ENCODE measurements at regions not wholly inside any gene's neighbourhood (a gene's known extent, or its start where the extent isn't known, plus 50 kb on each side); places are given as distances from the start of the nearest gene placed in this dataset.
"Not testable (repeated sequence)": the region's sequence is repeated elsewhere in the genome, so short reads cannot be mapped to it uniquely, and the experiment has no call there.

DNA sequence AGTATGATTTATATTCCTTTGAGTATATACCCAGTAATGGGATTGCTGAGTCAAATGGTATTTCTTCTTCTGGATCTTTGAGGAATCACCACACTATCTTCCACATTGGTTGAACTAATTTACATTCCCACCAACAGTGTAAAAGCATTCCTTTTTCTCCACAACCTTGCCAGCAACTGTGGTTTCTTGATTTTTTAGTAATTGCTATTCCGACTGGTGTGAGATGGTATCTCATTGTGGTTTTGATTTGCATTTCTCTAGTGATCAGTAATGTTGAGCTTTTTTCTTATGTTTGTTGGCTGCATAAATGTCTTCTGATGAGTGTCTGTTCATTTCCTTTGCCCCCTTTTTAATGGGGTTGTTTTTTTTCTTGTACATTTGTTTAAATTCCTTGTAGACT is 228.3 kb downstream of the BTBD3 start:
- CTCF ChIA-PET; DNase-seq; H3K27me3 ChIP-seq (replicated peaks in 2 of 5; ENCODE audit: control insufficient read depth in 4 of 5, insufficient read depth in 5 of 5, low read length in 4 of 5); H3K9me3 ChIP-seq (ENCODE audit: control extremely low read depth in 1 of 5, control insufficient read depth in 4 of 5, insufficient read depth in 2 of 5, low read depth in 1 of 5, low read length in 4 of 5); H3K4me1 ChIP-seq (ENCODE audit: control extremely low read depth in 1 of 4, control insufficient read depth in 4 of 4, insufficient read depth in 4 of 4, low read length in 3 of 4); H3K27ac ChIP-seq (ENCODE audit: insufficient read depth in 1 of 2, low read depth in 1 of 2, low read length in 2 of 2, poor library complexity in 1 of 2, severe bottlenecking in 2 of 2); POLR2A ChIA-PET; H3K36me3 ChIP-seq (ENCODE audit: control insufficient read depth in 4 of 4, insufficient read depth in 4 of 4, low read length in 3 of 4); H3K4me3 ChIP-seq (ENCODE audit: control insufficient read depth in 1 of 7, extremely low read depth in 1 of 7, insufficient read depth in 4 of 7, low read depth in 2 of 7, low read length in 6 of 7): not testable (repeated sequence)
- WGBS (ENCODE audit: insufficient coverage) = 100% methylated on average over 1 of the region's 1 CpG

DNA sequence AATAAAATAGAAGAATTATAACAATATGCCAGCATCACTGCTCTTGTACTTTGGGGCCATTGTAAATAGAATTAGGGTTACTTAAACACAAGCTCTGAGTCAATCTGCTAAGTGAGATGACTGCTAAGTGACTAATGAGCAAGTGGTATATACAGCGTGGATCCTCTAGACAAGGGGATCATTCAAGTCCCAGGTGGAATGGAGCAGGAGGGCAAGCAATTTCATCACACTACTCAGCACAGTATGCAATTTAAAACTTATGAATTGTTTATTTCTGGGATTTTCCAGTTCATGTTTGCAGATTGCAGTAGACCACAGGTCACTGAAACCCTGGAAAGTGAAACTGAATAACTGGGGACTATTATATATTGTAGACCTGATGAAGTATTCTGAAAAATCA is 235.3 kb downstream of the BTBD3 start:
- Histone ChIP-seq H3K9me3 (ENCODE audit: control extremely low read depth in 1 of 5, control insufficient read depth in 4 of 5, insufficient read depth in 2 of 5, low read depth in 1 of 5, low read length in 4 of 5) (no peaks in the 10 kb centered on the region), H3K27ac (ENCODE audit: insufficient read depth in 1 of 2, low read depth in 1 of 2, low read length in 2 of 2, poor library complexity in 1 of 2, severe bottlenecking in 2 of 2) (no peak overlapping the region), H3K4me1 (ENCODE audit: control extremely low read depth in 1 of 4, control insufficient read depth in 4 of 4, insufficient read depth in 4 of 4, low read length in 3 of 4) (no peaks in the 10 kb centered on the region), H3K4me3 (ENCODE audit: control insufficient read depth in 1 of 7, extremely low read depth in 1 of 7, insufficient read depth in 4 of 7, low read depth in 2 of 7, low read length in 6 of 7) (no peak overlapping the region), H3K27me3 (replicated peaks in 2 of 5; ENCODE audit: control insufficient read depth in 4 of 5, insufficient read depth in 5 of 5, low read length in 4 of 5) (no peaks in the 10 kb centered on the region), H3K36me3 (ENCODE audit: control insufficient read depth in 4 of 4, insufficient read depth in 4 of 4, low read length in 3 of 4) (no peaks in the 10 kb centered on the region)
- ChIA-PET CTCF (no interaction called here), POLR2A (no interaction called here)
- DNase-seq = no peak
- no CpG with 5 or more reads among the region's 1 CpG for WGBS (ENCODE audit: insufficient coverage)

DNA sequence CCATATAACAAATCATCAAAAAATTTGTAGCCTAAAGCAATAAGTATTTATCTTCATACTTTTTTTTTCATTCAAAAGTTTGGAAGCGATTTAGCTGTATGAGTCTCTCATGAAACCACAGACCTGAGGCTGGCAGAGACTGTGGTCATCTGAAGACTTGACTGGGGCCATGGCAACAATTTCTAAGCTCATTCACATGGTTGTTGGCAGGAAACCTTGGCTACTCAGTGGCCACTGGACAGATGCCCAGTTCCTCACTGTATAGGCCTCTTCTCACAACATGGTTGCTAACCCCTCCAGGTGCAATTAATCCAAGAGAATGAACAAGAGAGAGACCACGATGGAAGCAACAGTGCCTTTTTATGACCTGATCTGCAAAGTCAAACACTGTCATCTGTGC is 235.9 kb downstream of the BTBD3 start:
- H3K4me1 ChIP-seq (ENCODE audit: control extremely low read depth in 1 of 4, control insufficient read depth in 4 of 4, insufficient read depth in 4 of 4, low read length in 3 of 4) = no peaks in the 10 kb centered on the region
- DNase-seq = no peak
- 100% methylated on average over 2 of the region's 2 CpGs for WGBS (ENCODE audit: insufficient coverage)
- no peak overlapping the region for H3K27ac ChIP-seq (ENCODE audit: insufficient read depth in 1 of 2, low read depth in 1 of 2, low read length in 2 of 2, poor library complexity in 1 of 2, severe bottlenecking in 2 of 2)
- H3K9me3 ChIP-seq (ENCODE audit: control extremely low read depth in 1 of 5, control insufficient read depth in 4 of 5, insufficient read depth in 2 of 5, low read depth in 1 of 5, low read length in 4 of 5) = no peaks in the 10 kb centered on the region
- H3K27me3 ChIP-seq (replicated peaks in 2 of 5; ENCODE audit: control insufficient read depth in 4 of 5, insufficient read depth in 5 of 5, low read length in 4 of 5) = no peaks in the 10 kb centered on the region
- no peak overlapping the region for H3K4me3 ChIP-seq (ENCODE audit: control insufficient read depth in 1 of 7, extremely low read depth in 1 of 7, insufficient read depth in 4 of 7, low read depth in 2 of 7, low read length in 6 of 7)
- CTCF ChIA-PET = no interaction called here
- no peaks in the 10 kb centered on the region for H3K36me3 ChIP-seq (ENCODE audit: control insufficient read depth in 4 of 4, insufficient read depth in 4 of 4, low read length in 3 of 4)
- POLR2A ChIA-PET = no interaction called here

DNA sequence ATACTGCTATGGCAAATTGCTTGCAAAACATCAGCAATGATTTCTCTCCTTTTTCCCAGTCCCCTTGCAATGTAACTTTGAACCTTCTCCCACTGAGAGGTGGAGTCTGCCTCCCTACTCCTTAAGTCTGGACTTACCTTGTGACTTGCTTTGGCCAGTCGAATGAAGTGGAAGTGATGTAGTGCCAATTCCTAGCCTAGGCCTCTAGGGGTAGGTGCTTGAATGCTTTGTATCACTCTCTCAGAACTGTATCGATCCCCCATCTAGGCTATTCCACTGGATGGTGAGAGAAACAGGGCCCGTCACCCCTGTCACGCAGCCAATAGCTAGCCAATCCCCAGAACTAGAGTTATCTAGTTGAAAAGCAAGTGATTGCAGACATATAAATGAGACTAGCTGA is 238.6 kb downstream of the BTBD3 start:
- Histone ChIP-seq H3K36me3 (ENCODE audit: control insufficient read depth in 4 of 4, insufficient read depth in 4 of 4, low read length in 3 of 4) (no peaks in the 10 kb centered on the region), H3K27ac (ENCODE audit: insufficient read depth in 1 of 2, low read depth in 1 of 2, low read length in 2 of 2, poor library complexity in 1 of 2, severe bottlenecking in 2 of 2) (no peak overlapping the region), H3K27me3 (replicated peaks in 2 of 5; ENCODE audit: control insufficient read depth in 4 of 5, insufficient read depth in 5 of 5, low read length in 4 of 5) (no peaks in the 10 kb centered on the region), H3K4me1 (ENCODE audit: control extremely low read depth in 1 of 4, control insufficient read depth in 4 of 4, insufficient read depth in 4 of 4, low read length in 3 of 4) (no peaks in the 10 kb centered on the region), H3K9me3 (ENCODE audit: control extremely low read depth in 1 of 5, control insufficient read depth in 4 of 5, insufficient read depth in 2 of 5, low read depth in 1 of 5, low read length in 4 of 5) (no peaks in the 10 kb centered on the region), H3K4me3 (ENCODE audit: control insufficient read depth in 1 of 7, extremely low read depth in 1 of 7, insufficient read depth in 4 of 7, low read depth in 2 of 7, low read length in 6 of 7) (no peak overlapping the region)
- ChIA-PET CTCF (interaction anchor here (1.4 kb wide), 1 partner anchor 143 kb away, joined by 5 read pairs; no protein-coding TSS in a partner anchor), POLR2A (no interaction called here)
- DNase-seq = no peak
- 100% methylated on average over 1 of the region's 4 CpGs for WGBS (ENCODE audit: insufficient coverage)

DNA sequence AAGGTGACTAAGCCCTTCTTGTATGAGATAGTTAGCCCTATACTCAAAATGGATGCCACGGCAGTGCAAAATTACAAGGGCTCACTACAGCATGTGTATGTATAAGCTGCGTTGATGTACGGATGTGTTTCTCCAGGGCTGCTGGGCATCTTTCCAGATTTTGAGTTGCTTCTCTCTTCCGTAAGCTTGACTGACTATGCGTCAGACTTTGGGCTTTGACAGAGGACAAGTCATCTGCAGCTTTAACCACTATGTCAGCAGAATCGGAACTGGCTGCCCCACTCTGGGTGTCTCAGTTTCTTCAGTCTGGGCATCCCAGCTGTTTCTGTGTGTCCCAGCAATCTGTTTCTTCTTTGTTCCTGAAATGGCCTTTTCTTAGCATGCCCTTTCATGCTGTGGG is 241.6 kb downstream of the BTBD3 start:
- WGBS (ENCODE audit: insufficient coverage) = 92% methylated on average over 6 of the region's 6 CpGs
- no peak overlapping the region for H3K27ac ChIP-seq (ENCODE audit: insufficient read depth in 1 of 2, low read depth in 1 of 2, low read length in 2 of 2, poor library complexity in 1 of 2, severe bottlenecking in 2 of 2)
- no peaks in the 10 kb centered on the region for H3K9me3 ChIP-seq (ENCODE audit: control extremely low read depth in 1 of 5, control insufficient read depth in 4 of 5, insufficient read depth in 2 of 5, low read depth in 1 of 5, low read length in 4 of 5)
- H3K4me1 ChIP-seq (ENCODE audit: control extremely low read depth in 1 of 4, control insufficient read depth in 4 of 4, insufficient read depth in 4 of 4, low read length in 3 of 4) = no peaks in the 10 kb centered on the region
- no peak for DNase-seq
- no peaks in the 10 kb centered on the region for H3K36me3 ChIP-seq (ENCODE audit: control insufficient read depth in 4 of 4, insufficient read depth in 4 of 4, low read length in 3 of 4)
- H3K4me3 ChIP-seq (ENCODE audit: control insufficient read depth in 1 of 7, extremely low read depth in 1 of 7, insufficient read depth in 4 of 7, low read depth in 2 of 7, low read length in 6 of 7) = no peak overlapping the region
- CTCF ChIA-PET = interaction anchor here (0.6 kb wide), 1 partner anchor 21 kb away, joined by 3 read pairs; no protein-coding TSS in a partner anchor
- no peaks in the 10 kb centered on the region for H3K27me3 ChIP-seq (replicated peaks in 2 of 5; ENCODE audit: control insufficient read depth in 4 of 5, insufficient read depth in 5 of 5, low read length in 4 of 5)
- POLR2A ChIA-PET = no interaction called here

DNA sequence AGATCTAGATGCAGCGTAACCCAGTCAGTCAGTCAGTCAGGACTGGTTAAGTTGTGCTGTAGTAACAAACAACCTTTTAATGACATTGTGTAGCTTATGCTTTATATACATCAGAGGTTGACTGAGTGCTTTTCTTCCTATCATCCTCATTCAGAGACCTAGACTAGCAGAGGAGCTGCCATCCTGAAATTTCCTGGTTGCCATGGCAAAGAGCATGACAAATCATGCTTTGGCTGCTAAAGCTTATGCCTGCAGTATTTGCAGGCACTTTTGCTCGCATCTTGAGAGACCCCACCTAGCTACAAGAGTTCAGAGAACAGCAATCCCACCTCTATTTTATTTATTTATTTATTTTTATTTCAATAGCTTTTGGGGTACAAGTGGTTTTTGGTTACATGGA is 244.0 kb downstream of the BTBD3 start:
- no CpG with 5 or more reads among the region's 2 CpGs for WGBS (ENCODE audit: insufficient coverage)
- POLR2A ChIA-PET = no interaction called here

DNA sequence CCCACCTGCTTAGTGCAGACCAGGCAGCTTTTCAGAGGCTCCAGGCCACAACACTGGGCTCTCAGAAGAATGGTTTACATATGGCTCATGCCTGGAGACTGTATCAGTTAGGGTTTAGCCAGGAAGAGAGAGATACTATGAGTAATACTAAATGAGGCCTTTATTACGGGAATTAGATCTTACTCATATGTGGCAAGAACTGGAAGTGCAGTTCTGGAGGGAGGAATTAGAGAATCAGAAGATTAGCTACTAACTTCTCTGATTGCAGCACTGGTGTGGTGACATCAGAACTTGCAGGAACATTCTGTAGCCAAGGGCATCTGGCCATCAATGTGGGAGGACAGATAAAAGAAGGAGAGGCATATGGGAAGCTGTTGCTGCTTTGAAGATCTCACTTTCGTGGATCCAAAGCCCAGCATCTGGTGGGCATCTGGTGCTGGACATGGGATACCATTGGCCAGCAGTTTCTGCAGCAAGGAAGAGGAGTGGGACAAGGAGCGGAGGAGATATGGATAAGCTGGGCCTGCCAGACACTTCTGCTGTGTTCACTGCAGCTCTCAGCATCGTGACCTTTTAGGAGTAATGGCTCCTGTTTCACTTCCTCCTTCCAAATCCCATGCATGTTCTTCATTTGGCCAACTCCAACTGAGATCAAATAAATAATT is 248.5 kb downstream of the BTBD3 start:
- peaks cover 0 to 14% (median 2%) of the 10 kb centered on the region in 5 experiments for H3K9me3 ChIP-seq (ENCODE audit: control extremely low read depth in 1 of 5, control insufficient read depth in 4 of 5, insufficient read depth in 2 of 5, low read depth in 1 of 5, low read length in 4 of 5)
- ChIA-PET POLR2A (interaction anchor here (0.7 kb wide), 1 partner anchor 245 kb away, joined by 3 read pairs; no protein-coding TSS in a partner anchor), CTCF (no interaction called here)
- no peaks in the 10 kb centered on the region for H3K27me3 ChIP-seq (replicated peaks in 2 of 5; ENCODE audit: control insufficient read depth in 4 of 5, insufficient read depth in 5 of 5, low read length in 4 of 5)
- no peaks in the 10 kb centered on the region for H3K36me3 ChIP-seq (ENCODE audit: control insufficient read depth in 4 of 4, insufficient read depth in 4 of 4, low read length in 3 of 4)
- H3K4me3 ChIP-seq (ENCODE audit: control insufficient read depth in 1 of 7, extremely low read depth in 1 of 7, insufficient read depth in 4 of 7, low read depth in 2 of 7, low read length in 6 of 7) = no peak overlapping the region
- no peaks in the 10 kb centered on the region for H3K4me1 ChIP-seq (ENCODE audit: control extremely low read depth in 1 of 4, control insufficient read depth in 4 of 4, insufficient read depth in 4 of 4, low read length in 3 of 4)
- no peak overlapping the region for H3K27ac ChIP-seq (ENCODE audit: insufficient read depth in 1 of 2, low read depth in 1 of 2, low read length in 2 of 2, poor library complexity in 1 of 2, severe bottlenecking in 2 of 2)
- no peak for DNase-seq
- 95% methylated on average over 4 of the region's 4 CpGs for WGBS (ENCODE audit: insufficient coverage)

More for the DNA sequence above, 244.0 kb downstream of the BTBD3 start:
- no peak overlapping the region for H3K4me3 ChIP-seq (ENCODE audit: control insufficient read depth in 1 of 7, extremely low read depth in 1 of 7, insufficient read depth in 4 of 7, low read depth in 2 of 7, low read length in 6 of 7)
- H3K27me3 ChIP-seq (replicated peaks in 2 of 5; ENCODE audit: control insufficient read depth in 4 of 5, insufficient read depth in 5 of 5, low read length in 4 of 5) = no peaks in the 10 kb centered on the region
- CTCF ChIA-PET = no interaction called here
- no peak overlapping the region for H3K27ac ChIP-seq (ENCODE audit: insufficient read depth in 1 of 2, low read depth in 1 of 2, low read length in 2 of 2, poor library complexity in 1 of 2, severe bottlenecking in 2 of 2)
- DNase-seq = no peak
- no peaks in the 10 kb centered on the region for H3K36me3 ChIP-seq (ENCODE audit: control insufficient read depth in 4 of 4, insufficient read depth in 4 of 4, low read length in 3 of 4)
- no peaks in the 10 kb centered on the region for H3K4me1 ChIP-seq (ENCODE audit: control extremely low read depth in 1 of 4, control insufficient read depth in 4 of 4, insufficient read depth in 4 of 4, low read length in 3 of 4)
- H3K9me3 ChIP-seq (ENCODE audit: control extremely low read depth in 1 of 5, control insufficient read depth in 4 of 5, insufficient read depth in 2 of 5, low read depth in 1 of 5, low read length in 4 of 5) = peaks cover 0 to 3% (median 0%) of the 10 kb centered on the region in 5 experiments
